Transverse colon (tissue), 4 donors: ENCODE measurements at regions not wholly inside any gene's neighbourhood (a gene's known extent, or its start where the extent isn't known, plus 50 kb on each side); places are given as distances from the start of the nearest gene placed in this dataset.

Experiments
- DNase-seq: peaks from one replicate; pipeline ENCODE4 v3.0.0-alpha.2; 2019
- H3K27ac ChIP-seq, 4 donors: fragments of 200-600 bp; sonication (generic); 2 replicates each; pipeline ENCODE4 v1.5.1; 2016 to 2018; ENCODE audit warnings: inconsistent platforms in 4 of 4
- H3K27me3 ChIP-seq: fragments of 200-600 bp; sonication (generic); 2 replicates; pipeline ENCODE4 v1.5.1; 2017; ENCODE audit warnings: inconsistent platforms
- H3K36me3 ChIP-seq, 4 donors: fragments of 200-600 bp; sonication (generic); 2 replicates each; pipeline ENCODE4 v1.5.1; 2017 to 2019; ENCODE audit warnings: inconsistent platforms in 4 of 4
- H3K4me1 ChIP-seq, 4 donors: fragments of 200-600 bp; sonication (generic); 2 replicates each; pipeline ENCODE4 v1.5.1; 2017 to 2020; ENCODE audit warnings: inconsistent platforms in 4 of 4
- H3K4me3 ChIP-seq, 4 donors: fragments of 200-600 bp; sonication (generic); 1 replicate in 1 of 4; 2 replicates in 3 of 4; pipeline versions ENCODE4 v1.5.1 to v1.6.1; 2017 to 2019; ENCODE audit warnings: inconsistent platforms in 4 of 4
- H3K9me3 ChIP-seq, 2 donors: fragments of 200-600 bp; sonication (generic); 2 replicates each; pipeline ENCODE4 v1.5.1; 2017 to 2019; ENCODE audit warnings: inconsistent platforms in 2 of 2
- EP300 ChIP-seq: sonication (generic); formaldehyde crosslinking; IDR thresholded peaks from one replicate; pipeline ENCODE4 v1.6.1; 2017; ENCODE audit warnings: antibody characterized with exemption, low read depth
- POLR2A ChIP-seq: fragments of 450-650 bp; IDR thresholded peaks from one replicate; pipeline ENCODE4 v1.6.1; 2016; ENCODE audit warnings: antibody characterized with exemption, mild to moderate bottlenecking, moderate library complexity
- POLR2AphosphoS5 ChIP-seq, 3 donors: sonication (generic); formaldehyde crosslinking; IDR thresholded peaks; one replicate each; pipeline ENCODE4 v1.6.1; 2016; ENCODE audit warnings: antibody characterized with exemption in 3 of 3
- WGBS, 2 donors: methylation state at CpG; one replicate each; pipeline ENCODE4 v1.1.5; 2018; ENCODE audit warnings: low coverage in 1 of 2; 5-methylcytosine and 5-hydroxymethylcytosine counted together
- in situ Hi-C, 4 donors: fragments of 200-750 bp; cut with MboI; loops; one replicate each; pipeline versions ENCODE4 v1.15.0 to v1.15.1; 2017; ENCODE audit warnings: low sequenced_read_pairs in 3 of 4, low pct_ligation_motif_present in 1 of 4, low pct_unique_long_range_greater_than_20kb in 1 of 4
- intact Hi-C: fragments of 100-400 bp; cut with DNase I; formaldehyde crosslinking; loops from one replicate; pipeline ENCODE4 v1.15.1; 2023; ENCODE audit warnings: low total_unique reads
- TF ChIP-seq, protein P1 (sequence below), 5 experiments: fragments of 200-600 bp in 3 of 5; fragments of 450-650 bp in 2 of 5; sonication (generic) in 3 of 5; IDR thresholded peaks; 1 replicate in 2 of 5; 2 replicates in 3 of 5; pipeline ENCODE4 v1.5.1; 2016 to 2017; ENCODE audit warnings: antibody characterized with exemption in 5 of 5, inconsistent platforms in 3 of 5, mild to moderate bottlenecking in 2 of 5, moderate library complexity in 1 of 5

- no peaks in the 10 kb centered on the region for H3K36me3 ChIP-seq
- H3K9me3 ChIP-seq: no peaks in the 10 kb centered on the region
- TF ChIP-seq POLR2A: no peak
- no peak for TF ChIP-seq EP300
- TF ChIP-seq POLR2AphosphoS5 (IDR thresholded peaks at IDR 0.05): no peak
- TF ChIP-seq, protein P1, sequence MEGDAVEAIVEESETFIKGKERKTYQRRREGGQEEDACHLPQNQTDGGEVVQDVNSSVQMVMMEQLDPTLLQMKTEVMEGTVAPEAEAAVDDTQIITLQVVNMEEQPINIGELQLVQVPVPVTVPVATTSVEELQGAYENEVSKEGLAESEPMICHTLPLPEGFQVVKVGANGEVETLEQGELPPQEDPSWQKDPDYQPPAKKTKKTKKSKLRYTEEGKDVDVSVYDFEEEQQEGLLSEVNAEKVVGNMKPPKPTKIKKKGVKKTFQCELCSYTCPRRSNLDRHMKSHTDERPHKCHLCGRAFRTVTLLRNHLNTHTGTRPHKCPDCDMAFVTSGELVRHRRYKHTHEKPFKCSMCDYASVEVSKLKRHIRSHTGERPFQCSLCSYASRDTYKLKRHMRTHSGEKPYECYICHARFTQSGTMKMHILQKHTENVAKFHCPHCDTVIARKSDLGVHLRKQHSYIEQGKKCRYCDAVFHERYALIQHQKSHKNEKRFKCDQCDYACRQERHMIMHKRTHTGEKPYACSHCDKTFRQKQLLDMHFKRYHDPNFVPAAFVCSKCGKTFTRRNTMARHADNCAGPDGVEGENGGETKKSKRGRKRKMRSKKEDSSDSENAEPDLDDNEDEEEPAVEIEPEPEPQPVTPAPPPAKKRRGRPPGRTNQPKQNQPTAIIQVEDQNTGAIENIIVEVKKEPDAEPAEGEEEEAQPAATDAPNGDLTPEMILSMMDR (IDR thresholded peaks at IDR 0.05): no peak
- H3K4me1 ChIP-seq: no peaks in the 10 kb centered on the region
- 63 to 78% methylated on average over 7 to 8 of the region's 8 CpGs for WGBS, 2 donors
- DNase-seq: no peak
- intact Hi-C loops (no loop called here), in situ Hi-C loops (no loop called here)
- no peaks in the 10 kb centered on the region for H3K27me3 ChIP-seq
- H3K4me3 ChIP-seq: no peak overlapping the region
- H3K27ac ChIP-seq: no peak overlapping the region
These were observed 707.4 kb downstream of the MECOM start for GRCh38 chr3:168956076-168956475.

DNA sequence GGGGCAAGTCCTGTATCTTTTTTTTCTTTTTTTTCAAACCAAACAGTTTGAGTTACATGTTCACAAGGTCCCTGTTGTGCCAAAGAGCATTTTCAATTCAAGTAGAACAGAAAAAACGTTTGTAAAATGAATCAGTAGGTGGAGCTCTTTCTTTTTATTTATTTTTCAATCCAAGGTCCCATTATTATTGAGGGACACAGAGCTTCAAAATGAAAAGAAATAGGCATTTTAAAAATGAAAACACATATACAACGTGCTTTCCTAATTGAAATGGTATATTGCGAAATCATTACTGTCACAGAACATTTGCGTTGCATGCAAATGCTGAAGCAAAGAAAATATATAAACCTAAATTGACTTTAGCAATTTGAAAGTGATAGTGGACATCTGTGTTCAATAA lies 711.0 kb downstream of the MECOM start:
- no peaks in the 10 kb centered on the region for H3K36me3 ChIP-seq
- intact Hi-C loops: no loop called here
- no peaks in the 10 kb centered on the region for H3K4me1 ChIP-seq
- H3K4me3 ChIP-seq: no peak overlapping the region
- H3K27me3 ChIP-seq: no peaks in the 10 kb centered on the region
- in situ Hi-C loops: no loop called here
- 36 to 46% methylated on average over 4 of the region's 4 CpGs for WGBS, 2 donors
- no peak for DNase-seq
- no peak overlapping the region for H3K27ac ChIP-seq
- no peak for TF ChIP-seq POLR2A
- TF ChIP-seq, protein P1 (IDR thresholded peaks at IDR 0.05): peak in 1 of 5 experiments; percentile 15
- H3K9me3 ChIP-seq: no peaks in the 10 kb centered on the region

- in situ Hi-C loops (no loop called here), intact Hi-C loops (no loop called here)
- Histone ChIP-seq H3K9me3 (no peaks in the 10 kb centered on the region), H3K4me1 (no peaks in the 10 kb centered on the region), H3K36me3 (no peaks in the 10 kb centered on the region), H3K27ac (no peak overlapping the region), H3K27me3 (no peaks in the 10 kb centered on the region), H3K4me3 (no peak overlapping the region)
- DNase-seq: no peak
- 75% methylated on average over 3 of the region's 3 CpGs; no CpG with 5 or more reads in 1 of the 2 donors for WGBS, 2 donors
- TF ChIP-seq POLR2AphosphoS5 (IDR thresholded peaks at IDR 0.05): no peak
- TF ChIP-seq, protein P1 (IDR thresholded peaks at IDR 0.05): no peak
- no peak for TF ChIP-seq POLR2A
- no peak for TF ChIP-seq EP300
These were observed 711.6 kb downstream of the MECOM start for GRCh38 chr3:168951884-168952283.

- Histone ChIP-seq H3K4me1 (no peaks in the 10 kb centered on the region), H3K27ac (no peak overlapping the region), H3K4me3 (no peak overlapping the region), H3K36me3 (no peaks in the 10 kb centered on the region), H3K27me3 (no peaks in the 10 kb centered on the region), H3K9me3 (no peaks in the 10 kb centered on the region)
- DNase-seq: no peak
- intact Hi-C loops (no loop called here), in situ Hi-C loops (no loop called here)
- TF ChIP-seq, protein P1 (IDR thresholded peaks at IDR 0.05): no peak
- TF ChIP-seq EP300 (no peak), POLR2A (no peak), POLR2AphosphoS5 (IDR thresholded peaks at IDR 0.05) (no peak)
- 71 to 72% methylated on average over 4 of the region's 4 CpGs for WGBS, 2 donors
These were observed 712.1 kb downstream of the MECOM start for GRCh38 chr3:168951368-168951767.
